OCI-M2 (cell line): ENCODE measurements at regions not wholly inside any gene's neighbourhood (a gene's known extent, or its start where the extent isn't known, plus 50 kb on each side); places are given as distances from the start of the nearest gene placed in this dataset.
"Not testable (repeated sequence)": the region's sequence is repeated elsewhere in the genome, so short reads cannot be mapped to it uniquely, and the experiment has no call there.

ENCODE experiments used
- DNase-seq: peaks from one replicate; lab custom pipeline; 2025; ENCODE audit not compliant: unreplicated experiment; lab: John Stamatoyannopoulos, UW

DNA sequence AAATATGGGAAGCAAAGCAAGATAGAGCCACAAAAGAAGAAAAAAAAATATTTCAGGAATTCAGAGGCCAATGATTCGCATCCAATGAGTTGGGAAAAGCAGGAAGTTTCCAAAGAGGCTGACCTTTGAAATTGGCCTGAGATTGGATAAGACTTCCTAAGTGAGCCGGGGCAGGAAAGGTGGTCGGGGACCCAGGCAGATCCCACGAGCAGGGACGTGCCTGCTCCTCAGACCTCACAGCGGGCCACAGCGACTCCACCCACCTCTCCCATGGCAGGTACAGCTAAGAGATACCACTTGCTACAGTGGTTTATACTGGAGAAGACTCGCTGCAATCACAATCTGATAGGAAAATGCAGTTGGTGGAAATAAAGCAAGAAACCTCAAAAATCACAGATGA, 102.8 kb upstream of the SALL3 start:
- no peak for DNase-seq

DNA sequence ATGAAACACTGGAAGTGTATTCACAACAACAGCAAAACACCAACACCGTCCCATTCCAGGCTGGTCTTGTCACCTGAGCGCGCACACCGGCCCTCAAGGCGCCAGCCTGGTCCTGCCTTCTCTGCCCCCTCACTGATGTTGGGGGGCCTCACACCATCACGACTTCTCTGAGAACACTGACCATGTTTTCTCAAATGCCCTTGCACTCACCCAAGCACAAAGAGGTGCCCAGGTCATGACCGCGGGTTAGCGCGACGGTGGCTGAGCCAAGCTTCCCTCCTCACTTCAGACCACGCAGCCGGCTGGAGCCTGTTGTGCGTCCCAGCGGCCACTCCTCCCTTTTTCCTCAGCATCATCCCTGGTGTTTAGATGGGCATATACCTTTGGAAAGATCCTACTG, 101.3 kb upstream of the SALL3 start:
- DNase-seq = no peak

DNA sequence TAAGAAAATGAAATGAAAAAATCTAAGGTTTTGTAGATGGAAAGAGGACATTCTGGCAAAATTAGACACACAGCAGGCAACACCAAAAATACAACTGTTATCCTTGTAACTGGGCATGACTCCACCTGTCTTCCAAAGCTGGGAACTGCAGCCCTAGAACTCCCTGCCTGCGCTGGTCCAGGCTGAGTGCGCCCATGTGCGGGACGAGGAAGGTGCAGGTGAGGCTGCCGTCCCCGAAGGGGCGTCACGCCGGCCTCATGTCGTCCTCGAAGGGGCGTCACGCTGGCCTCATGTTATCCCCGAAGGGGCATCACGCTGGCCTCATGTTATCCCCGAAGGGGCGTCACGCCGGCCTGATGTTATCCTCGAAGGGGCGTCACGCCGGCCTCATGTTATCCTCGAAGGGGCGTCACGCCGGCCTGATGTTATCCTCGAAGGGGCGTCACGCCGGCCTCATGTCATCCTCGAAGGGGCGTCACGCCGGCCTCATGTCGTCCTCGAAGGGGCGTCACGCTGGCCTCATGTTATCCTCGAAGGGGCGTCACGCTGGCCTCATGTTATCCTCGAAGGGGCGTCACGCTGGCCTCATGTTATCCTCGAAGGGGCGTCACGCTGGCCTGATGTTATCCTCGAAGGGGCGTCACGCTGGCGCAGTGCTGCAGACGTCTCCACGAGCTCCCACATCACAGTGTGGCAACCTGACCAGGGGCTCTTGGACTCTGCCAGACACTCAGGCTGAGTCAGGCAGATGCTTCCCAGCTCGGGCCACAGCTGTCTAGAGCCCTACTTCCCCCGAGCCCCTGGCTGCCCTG, 100.3 kb upstream of the SALL3 start:
- DNase-seq = not testable (repeated sequence)

DNA sequence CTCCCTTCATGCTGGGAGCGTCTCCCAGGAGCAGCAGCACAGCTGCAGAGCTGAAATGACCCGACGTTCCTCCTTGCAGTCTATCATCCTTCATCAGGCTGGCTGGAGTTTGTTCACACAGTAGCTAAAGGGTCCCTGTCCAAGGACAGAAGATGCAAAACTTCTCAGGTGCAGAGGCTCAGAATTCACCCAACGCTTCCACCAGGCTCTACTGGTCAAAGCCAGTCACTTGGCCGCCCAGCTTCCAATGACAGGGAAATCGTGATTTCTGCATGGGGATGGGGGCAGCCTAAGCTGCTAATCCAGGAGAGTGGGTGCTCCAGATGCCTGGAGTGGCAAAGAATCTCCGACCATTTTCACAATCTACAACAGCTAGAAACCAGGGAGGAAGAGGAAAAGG, 97.0 kb upstream of the SALL3 start:
- no peak for DNase-seq

DNA sequence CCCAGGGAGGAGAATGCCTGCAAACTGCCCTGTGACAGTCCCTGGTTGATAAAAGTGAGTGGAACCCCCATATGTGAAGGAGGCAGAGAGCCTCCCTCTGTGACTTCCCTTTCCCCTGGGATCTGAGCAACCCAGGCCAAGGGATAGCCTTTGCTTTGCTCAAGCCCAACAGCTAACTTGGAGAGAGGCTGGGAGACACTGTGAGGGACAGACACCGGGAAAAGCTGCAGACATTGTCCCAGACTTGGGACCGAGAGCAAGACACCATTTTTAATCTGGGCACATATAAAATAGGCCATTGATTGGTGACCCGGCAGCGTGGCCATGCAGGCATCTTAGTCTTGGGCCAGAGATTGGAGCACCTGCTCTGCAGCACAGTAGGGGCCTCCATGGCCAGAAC, 96.1 kb upstream of the SALL3 start:
- no peak for DNase-seq

DNA sequence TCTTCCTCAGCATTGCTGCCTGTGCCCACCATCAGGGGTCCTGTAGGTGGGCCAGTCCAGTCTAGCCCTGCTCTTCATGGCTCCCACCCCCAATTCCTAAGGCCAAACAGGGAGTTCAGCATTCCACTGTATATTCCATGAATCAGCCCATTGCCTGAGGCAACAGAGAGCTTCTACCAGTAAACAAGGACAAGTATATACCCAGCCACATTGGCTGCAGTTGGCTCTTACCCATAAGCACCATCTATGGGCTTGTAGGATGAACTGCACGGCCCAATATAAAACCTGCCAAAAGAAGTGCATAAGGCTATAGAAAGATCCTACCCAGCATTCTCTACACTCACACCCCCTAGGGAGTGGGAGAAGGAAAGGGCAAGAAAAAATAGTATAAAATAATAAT, 95.1 kb upstream of the SALL3 start:
- no peak for DNase-seq

DNA sequence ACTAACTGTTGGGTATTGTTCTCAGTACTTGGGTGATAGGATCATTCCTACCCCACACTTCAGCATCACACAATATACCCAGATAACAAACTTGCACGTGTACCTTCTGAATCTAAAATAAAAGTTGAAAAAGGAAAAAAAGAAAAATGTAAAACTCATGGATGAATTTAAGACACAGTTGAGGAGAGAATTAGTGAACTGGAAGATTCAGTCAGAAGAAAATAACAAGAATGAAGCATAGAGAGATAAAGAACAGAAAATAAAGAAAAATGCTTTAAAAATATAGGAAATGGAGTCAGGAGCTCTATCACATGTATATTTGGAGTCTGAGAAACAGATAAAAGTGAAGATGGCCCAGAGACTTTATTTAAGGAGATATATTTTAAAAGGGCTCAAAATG, 90.4 kb upstream of the SALL3 start:
- DNase-seq = no peak

DNA sequence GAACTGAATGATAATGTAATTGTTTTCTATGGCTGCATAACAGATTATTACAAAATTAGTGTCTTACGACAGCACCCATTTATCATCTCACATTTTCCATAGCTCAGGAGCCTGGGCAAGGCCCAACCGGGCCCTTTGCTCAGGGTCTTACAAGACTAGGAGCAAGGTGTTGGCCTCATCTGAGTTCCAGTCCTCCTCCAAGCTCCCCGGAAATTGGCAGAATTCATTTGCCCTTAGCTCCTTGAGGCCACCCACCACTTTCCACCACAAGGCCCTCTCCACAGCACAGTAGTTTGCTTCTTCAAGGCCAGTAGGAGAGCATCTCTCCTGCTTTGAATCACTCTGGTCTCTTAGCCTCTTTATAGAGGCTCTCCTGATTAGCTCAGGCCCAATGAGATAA, 89.2 kb upstream of the SALL3 start:
- DNase-seq = no peak

DNA sequence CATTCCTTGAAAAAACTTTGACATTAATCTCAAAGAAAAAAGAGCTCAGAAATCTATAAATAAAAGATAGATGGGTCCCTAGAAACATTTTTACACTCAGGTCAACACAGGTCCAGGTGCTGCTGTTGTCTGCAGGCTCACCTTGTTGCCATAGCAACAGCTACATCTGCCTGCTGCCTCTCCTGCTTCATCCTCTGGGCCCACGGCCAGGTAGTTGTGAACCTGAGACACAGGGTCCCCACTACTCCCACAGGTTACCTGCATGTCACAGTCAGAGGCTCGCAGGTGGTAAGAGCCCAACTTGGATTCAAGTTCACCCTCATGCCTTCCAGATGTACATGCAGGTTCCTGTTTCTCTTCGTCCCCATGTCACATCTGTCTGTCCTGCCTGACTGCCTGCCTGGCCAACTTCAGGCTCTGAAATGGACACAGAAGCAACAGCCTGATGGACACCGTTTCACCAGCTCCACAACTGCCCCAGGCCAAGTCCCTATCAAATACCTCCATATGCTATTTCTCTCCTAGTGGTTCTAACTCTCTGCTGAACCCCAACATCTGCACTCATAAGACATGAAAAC, 88.3 kb upstream of the SALL3 start:
- no peak for DNase-seq

DNA sequence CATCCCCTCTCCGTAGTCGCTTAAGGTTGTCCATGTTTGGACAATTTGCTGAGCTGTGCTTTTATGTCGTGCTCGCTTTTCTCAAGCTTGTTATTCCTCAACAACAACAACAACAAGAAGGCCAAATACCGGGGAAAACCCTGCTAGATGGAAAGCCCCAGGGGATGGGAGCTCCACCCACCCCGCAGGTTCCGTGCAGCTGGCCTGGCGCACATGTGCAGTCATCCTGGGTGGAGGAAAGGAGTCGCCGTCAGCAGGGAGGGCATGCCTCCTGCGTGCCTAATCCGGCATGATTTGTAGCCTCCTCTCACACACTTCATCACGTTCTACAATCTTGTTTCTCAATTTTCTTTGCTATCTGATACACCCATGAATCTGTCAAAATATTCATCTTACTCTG, 87.4 kb upstream of the SALL3 start:
- DNase-seq = no peak

DNA sequence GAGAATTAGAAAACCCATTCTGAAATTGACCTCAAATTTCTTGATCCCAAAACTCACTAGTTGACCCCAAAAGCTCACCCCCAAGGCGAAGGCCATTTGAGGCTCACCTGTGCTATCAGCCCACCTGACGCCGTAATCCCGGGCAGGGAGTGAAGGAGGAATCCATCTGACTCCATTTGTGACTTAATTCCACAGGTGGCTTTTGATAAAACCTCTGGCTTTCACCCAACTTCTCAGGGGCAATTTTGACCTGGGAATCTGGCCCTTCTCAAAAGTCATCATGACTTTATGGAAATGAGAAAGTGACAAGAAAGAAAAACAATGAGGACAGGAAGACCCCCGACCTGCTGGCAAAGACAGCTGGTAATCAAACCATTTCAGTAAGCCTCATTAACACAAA, 86.9 kb upstream of the SALL3 start:
- no peak for DNase-seq

DNA sequence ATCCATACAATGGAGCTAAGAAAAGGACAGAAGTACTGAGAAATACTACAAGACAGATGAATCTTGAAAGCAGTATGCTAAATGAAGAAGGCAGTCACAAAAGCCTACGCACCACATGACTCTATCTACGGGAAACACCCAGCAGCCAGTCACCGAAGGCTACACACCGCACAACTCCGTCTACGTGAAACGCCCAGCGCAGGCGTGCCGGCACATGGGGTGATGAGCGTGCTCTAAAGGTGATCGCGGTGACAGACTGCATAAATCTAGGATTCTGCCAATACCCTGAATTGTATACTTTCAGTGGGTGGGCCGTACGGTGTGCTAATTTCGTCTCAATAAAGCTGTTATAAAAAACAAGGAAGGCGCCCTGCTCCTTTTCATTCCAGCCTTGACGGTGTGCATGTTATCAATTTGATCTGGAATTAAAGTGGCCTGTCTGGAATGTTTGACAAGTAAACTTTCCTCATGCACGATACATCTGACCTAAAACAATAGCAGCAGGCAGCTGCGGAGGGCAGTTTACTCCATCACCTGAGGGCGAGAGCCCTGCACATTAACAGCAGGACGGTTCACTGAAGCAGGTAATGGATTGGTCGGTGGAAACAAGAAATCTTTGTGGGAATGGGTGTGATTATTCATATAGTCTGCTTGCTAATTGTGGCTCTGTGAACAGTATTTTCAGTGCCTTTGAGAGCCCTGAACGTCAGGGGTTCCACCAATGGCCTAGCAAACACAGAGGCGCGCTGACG, 86.2 kb upstream of the SALL3 start:
- DNase-seq = no peak

DNA sequence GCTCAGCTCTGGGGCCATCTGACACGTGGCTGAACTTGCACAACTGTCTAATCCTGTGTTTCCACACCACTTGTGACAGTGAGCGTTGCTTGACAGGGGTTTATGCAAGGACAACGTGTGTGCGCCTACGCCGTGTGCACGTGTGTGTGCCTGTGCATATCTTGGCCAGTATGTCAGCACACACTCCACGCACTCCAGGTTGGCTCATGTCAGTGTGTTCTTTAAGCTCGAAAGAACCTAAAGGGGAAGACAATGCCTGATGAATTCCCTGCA, 85.6 kb upstream of the SALL3 start:
- DNase-seq = no peak

DNA sequence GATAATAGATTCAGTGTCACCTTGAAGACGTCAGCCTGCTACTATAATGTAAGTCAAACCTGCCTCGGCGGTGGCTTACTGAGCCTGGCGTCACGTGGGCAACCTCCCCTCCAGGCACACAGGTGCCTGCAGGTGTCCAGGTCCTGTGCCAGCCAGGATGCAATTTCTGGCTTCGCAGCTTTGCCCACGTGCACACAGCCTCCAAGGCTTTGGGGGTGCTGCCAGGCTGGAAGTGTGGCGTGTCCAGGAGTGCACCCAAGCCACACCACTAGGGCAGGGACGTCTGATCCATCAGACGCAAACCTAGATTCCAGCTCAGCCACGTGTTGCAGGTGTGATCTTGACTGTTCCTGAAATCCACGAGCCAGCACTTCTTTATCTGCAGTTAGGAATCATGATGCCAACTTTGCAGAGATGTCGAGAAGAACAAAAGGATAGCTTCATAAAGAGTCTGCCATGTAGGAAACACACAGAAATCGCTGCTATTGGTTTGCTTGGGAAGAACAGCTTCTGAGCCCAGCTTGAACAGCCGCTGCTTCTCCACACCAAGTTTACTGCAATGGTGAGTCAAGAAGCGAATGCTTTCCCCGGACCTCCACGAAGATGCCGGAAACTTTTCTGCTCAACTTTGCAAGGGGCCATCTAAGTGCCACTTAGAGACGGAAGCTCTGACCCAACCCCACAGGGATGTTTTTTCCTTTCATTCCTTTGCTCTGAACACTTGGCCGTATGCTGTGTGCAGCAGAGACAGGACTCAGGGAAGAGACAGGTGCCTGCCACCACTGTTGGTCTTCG, 84.2 kb upstream of the SALL3 start:
- DNase-seq = no peak

DNA sequence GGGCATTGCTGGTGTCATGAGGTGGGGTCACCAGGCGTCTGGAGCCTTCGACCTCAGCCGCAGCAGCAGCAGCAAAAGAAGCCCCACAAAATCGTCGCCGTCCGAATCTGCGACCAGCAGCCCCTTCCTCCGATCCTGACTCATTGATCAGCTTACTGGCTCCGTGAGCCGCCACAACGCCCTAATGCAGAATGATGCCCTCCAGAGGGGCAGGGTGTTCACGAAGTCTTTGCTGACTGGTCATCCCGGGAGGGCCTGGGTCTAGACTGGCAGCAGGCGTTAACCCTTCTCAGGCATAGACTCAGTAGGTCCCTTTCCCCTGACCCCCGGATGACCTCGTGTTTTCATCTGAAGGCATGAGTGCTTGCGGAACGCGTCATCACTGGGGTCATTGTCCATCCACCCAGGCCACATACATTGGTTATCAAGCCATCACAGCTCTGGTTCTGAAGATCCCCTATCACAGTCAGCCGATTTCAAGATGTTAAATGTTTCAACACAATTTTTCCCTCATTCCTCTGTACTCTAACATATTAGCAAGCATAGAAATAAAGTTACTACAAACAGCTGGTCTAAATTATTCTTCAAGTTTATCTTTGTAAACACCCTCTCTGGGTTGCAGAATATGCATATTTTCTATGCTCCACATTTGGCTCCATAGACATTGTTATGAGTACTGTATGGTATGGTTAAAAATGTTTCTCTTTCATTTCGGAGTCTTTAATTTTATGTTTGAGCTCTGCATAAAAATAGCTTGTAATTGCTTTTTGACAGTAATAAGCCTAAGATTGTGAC, 83.3 kb upstream of the SALL3 start:
- DNase-seq = no peak

DNA sequence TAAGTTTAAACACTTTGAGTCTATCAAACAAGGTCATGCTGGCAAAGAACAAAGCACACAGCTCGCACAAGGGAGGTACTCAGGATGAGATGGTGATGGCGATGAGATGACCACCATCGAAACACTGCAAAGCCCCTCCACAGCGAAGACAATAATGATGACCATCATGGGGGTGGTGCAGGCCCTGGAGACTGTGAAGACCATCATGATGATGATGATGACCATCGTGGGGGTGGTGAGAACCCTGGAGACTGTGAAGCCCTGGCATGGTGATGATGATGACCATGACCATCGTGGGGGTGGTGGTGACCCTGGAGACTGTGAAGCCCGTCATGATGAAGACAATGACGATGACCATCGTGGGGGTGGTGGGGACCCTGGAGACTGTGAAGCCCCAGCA, 81.6 kb upstream of the SALL3 start:
- DNase-seq = no peak

DNA sequence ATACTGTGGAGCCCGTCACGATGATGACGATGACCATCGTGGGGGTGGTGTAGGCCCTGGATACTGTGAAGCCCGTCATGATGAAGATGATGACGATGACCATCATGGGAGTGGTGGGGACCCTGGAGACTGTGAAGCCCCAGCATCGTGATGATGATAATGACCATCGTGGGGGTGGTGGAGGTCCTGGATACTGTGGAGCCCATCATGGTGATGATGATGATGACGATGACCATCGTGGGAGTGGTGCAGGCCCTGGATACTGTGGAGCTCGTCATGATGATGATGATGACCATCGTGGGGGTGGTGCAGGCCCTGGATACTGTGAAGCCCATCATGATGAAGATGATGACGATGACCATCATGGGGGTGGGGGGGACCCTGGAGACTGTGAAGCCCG, 81.0 kb upstream of the SALL3 start:
- no peak for DNase-seq

DNA sequence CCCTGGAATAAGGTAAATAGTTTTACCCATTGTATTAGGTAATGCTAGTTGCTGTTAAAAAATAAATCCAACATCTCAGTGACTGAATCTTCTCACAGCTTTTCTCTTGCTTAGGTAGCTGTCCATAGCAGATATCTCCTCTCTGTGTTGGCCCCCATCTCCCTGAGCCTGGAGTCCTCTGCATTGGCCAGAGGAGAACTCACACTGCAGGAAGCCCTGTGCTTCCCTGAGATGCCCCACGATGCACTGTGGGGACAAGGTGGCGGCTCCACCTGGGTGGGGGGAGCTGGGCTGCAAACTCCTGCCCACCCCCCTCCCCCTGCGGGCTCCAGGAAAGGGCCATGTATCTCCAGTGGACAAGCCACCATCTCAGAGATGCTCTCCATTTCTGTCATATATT, 80.4 kb upstream of the SALL3 start:
- no peak for DNase-seq

DNA sequence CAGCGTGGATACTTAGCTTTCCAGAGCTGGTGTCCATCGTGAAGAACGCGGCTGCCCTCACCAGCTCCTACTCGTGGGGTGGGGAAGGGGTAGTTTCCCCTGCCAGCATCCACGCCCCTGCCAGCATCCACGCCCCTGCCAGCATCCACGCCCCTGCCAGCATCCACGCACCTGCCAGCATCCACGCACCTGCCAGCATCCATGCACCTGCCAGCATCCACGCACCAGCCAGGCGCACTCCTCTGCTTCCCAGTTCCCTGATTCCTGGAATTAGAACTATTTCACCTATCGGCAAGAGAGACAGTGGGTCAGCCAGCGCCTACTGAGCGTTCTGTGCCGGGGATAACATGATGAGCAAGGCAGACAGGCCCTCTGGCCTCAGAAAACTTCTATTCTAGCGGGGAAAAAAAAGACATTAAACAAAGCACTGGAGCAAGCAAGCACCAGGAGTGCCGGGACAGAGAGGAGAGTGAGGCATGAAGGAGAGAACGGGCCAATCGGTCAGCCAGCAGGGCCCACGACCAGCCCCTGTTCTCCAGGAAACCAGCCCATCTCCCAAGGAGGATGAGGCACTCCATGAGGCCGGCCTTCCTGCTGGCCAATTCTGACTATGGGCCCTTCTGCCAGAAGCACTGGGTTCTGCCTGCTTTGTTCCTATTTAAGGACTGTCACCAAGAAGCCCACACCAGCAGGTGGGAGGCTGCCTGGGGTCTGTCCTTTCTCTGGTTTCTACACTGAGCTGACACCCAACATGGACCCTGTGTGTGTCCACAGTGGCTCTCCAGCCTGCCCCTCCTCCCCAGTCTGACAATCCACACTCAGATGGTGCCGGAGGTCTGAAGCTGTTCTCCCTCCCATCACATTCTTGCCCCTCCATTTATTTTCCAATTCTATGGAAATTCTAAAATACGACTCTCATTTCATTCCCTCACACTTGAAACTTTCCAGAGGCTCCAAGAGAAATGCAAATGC, 78.4 kb upstream of the SALL3 start:
- DNase-seq = no peak
